IMR-90 (cell line): ENCODE measurements at regions not wholly inside any gene's neighbourhood (a gene's known extent, or its start where the extent isn't known, plus 50 kb on each side); places are given as distances from the start of the nearest gene placed in this dataset.

Experiments
- ATAC-seq: fragments of 200-7000 bp; cut with Tn5 transposase; 2 replicates; pipeline ENCODE4 v1.9.1; 2020; ENCODE audit warnings: low read depth, mild to moderate bottlenecking, moderate library complexity
- BruUV-seq: library from RNA; stranded (reverse); fragments of 400-500 nt; replicated peaks from 2 replicates; lab custom pipeline; 2021; lab: Mats Ljungman, UMichigan
- CTCF ChIA-PET: fragments of 300-600 bp; formaldehyde crosslinking; extraction: SDS; loops from one replicate; lab custom pipeline; 2021; ENCODE audit warnings: antibody characterized with exemption; lab: Yijun Ruan, JAX
- POLR2A ChIA-PET: fragments of 300-600 bp; sonication (Branson Sonifier 250); formaldehyde crosslinking; loops from one replicate; lab custom pipeline; 2022; ENCODE audit warnings: antibody characterized with exemption; ENCODE audit not compliant: unreplicated experiment; lab: Charles Lee
- DNase-seq: peaks from one replicate; pipeline ENCODE4 v3.0.0; 2013
- H2AFZ ChIP-seq: replicated peaks from 2 replicates; pipeline ENCODE3; 2013; ENCODE audit warnings: low read length, mild to moderate bottlenecking; ENCODE audit not compliant: poor library complexity
- H2AK5ac ChIP-seq: 2 replicates; pipeline ENCODE4 v1.6.1; 2013; ENCODE audit warnings: low read depth, low read length, inconsistent platforms
- H2AK9ac ChIP-seq: replicated peaks from 2 replicates; pipeline ENCODE3; 2013; ENCODE audit warnings: mild to moderate bottlenecking, low read depth, low read length, moderate library complexity; ENCODE audit not compliant: poor library complexity
- H2BK120ac ChIP-seq: 2 replicates; pipeline ENCODE4 v1.6.1; 2013; ENCODE audit warnings: low read depth, low read length, inconsistent platforms
- H2BK15ac ChIP-seq: 3 replicates; pipeline ENCODE4 v1.6.1; 2013; ENCODE audit warnings: low read depth, low read length, inconsistent platforms
- H2BK20ac ChIP-seq: 2 replicates; pipeline ENCODE4 v1.6.1; 2013; ENCODE audit warnings: low read depth, mild to moderate bottlenecking, inconsistent platforms, low read length, moderate library complexity
- H2BK5ac ChIP-seq: 2 replicates; pipeline ENCODE4 v1.6.1; 2013; ENCODE audit warnings: mild to moderate bottlenecking, low read depth, low read length, inconsistent platforms; ENCODE audit not compliant: poor library complexity, severe bottlenecking
- H3K14ac ChIP-seq: replicated peaks from 2 replicates; pipeline ENCODE4 v1.6.1; 2013; ENCODE audit warnings: low read depth, low read length, inconsistent platforms
- H3K18ac ChIP-seq: 2 replicates; pipeline ENCODE4 v1.6.1; 2013; ENCODE audit warnings: low read depth, low read length, control low read depth
- H3K23ac ChIP-seq: 2 replicates; pipeline ENCODE4 v1.6.1; 2013; ENCODE audit warnings: low read depth, low read length, inconsistent platforms
- H3K27ac ChIP-seq: 2 replicates; pipeline ENCODE4 v1.5.1; 2013; ENCODE audit warnings: mild to moderate bottlenecking, control low read depth, low read length; ENCODE audit not compliant: insufficient read depth
- H3K27me3 ChIP-seq: 2 replicates; pipeline ENCODE4 v1.6.1; 2013; ENCODE audit warnings: low read length; ENCODE audit not compliant: control insufficient read depth, insufficient read depth
- H3K36me3 ChIP-seq: 2 replicates; pipeline ENCODE4 v1.6.1; 2013; ENCODE audit warnings: low read length, mixed read lengths; ENCODE audit not compliant: control insufficient read depth, insufficient read depth
- H3K4ac ChIP-seq: 2 replicates; pipeline ENCODE4 v1.6.1; 2013; ENCODE audit warnings: low read depth, low read length, inconsistent platforms
- H3K4me1 ChIP-seq: 2 replicates; pipeline ENCODE4 v1.6.1; 2013; ENCODE audit warnings: low read length, mixed read lengths; ENCODE audit not compliant: control insufficient read depth, insufficient read depth
- H3K4me2 ChIP-seq: 2 replicates; pipeline ENCODE4 v1.6.1; 2013; ENCODE audit warnings: low read depth, mild to moderate bottlenecking, control low read depth, low read length, moderate library complexity
- H3K4me3 ChIP-seq: 2 replicates; pipeline ENCODE4 v1.5.1; 2013; ENCODE audit warnings: low read depth, mild to moderate bottlenecking, control low read depth, low read length, moderate library complexity; ENCODE audit not compliant: insufficient read depth
- H3K56ac ChIP-seq: 2 replicates; pipeline ENCODE4 v1.6.1; 2013; ENCODE audit warnings: low read length, inconsistent platforms; ENCODE audit not compliant: insufficient read depth; ENCODE audit errors: extremely low read depth
- H3K79me1 ChIP-seq, 2 experiments: 2 replicates each; pipeline ENCODE4 v1.6.1; 2013; ENCODE audit warnings: low read length in 2 of 2, inconsistent platforms in 1 of 2, low read depth in 1 of 2
- H3K9ac ChIP-seq: 2 replicates; pipeline ENCODE4 v1.6.1; 2013; ENCODE audit warnings: low read depth, low read length, control low read depth
- H3K9me1 ChIP-seq: 2 replicates; pipeline ENCODE4 v1.6.1; 2013; ENCODE audit warnings: low read length, inconsistent platforms; ENCODE audit not compliant: insufficient read depth
- H3K9me3 ChIP-seq: 2 replicates; pipeline ENCODE4 v1.6.1; 2013; ENCODE audit warnings: low read length; ENCODE audit not compliant: control insufficient read depth, insufficient read depth
- H4K20me1 ChIP-seq: 2 replicates; pipeline ENCODE4 v1.6.1; 2013; ENCODE audit warnings: low read length, inconsistent platforms; ENCODE audit not compliant: insufficient read depth
- H4K5ac ChIP-seq: 2 replicates; pipeline ENCODE4 v1.6.1; 2013; ENCODE audit warnings: mild to moderate bottlenecking, low read depth, low read length, control low read depth
- H4K8ac ChIP-seq, 2 experiments: 2 replicates each; pipeline ENCODE4 v1.6.1; 2013; ENCODE audit warnings: low read depth in 2 of 2, low read length in 2 of 2, control low read depth in 1 of 2, inconsistent platforms in 1 of 2
- H4K91ac ChIP-seq: 2 replicates; pipeline ENCODE4 v1.6.1; 2013; ENCODE audit warnings: low read depth, low read length, inconsistent platforms; ENCODE audit not compliant: insufficient read depth
- BHLHE40 ChIP-seq: fragments of 150-350 bp; IDR thresholded peaks from 2 replicates; pipeline ENCODE4 v1.6.1; 2016; ENCODE audit warnings: mild to moderate bottlenecking, low read depth, low read length
- CEBPB ChIP-seq: IDR thresholded peaks from 2 replicates; pipeline ENCODE4 v1.6.1; 2012; ENCODE audit warnings: low read depth, low read length, improper control_type of control experiment
- MAFK ChIP-seq: IDR thresholded peaks from 2 replicates; pipeline ENCODE4 v1.6.1; 2012; ENCODE audit warnings: low read depth, low read length, improper control_type of control experiment
- MAZ ChIP-seq: IDR thresholded peaks from 2 replicates; pipeline ENCODE4 v1.6.1; 2012; ENCODE audit warnings: low read depth, mild to moderate bottlenecking, low read length, improper control_type of control experiment, moderate library complexity, borderline replicate concordance
- POLR2A ChIP-seq: IDR thresholded peaks from 2 replicates; pipeline ENCODE4 v1.6.1; 2012; ENCODE audit warnings: mild to moderate bottlenecking, low read depth, low read length
- RAD21 ChIP-seq: IDR thresholded peaks from 2 replicates; pipeline ENCODE4 v1.6.1; 2012; ENCODE audit warnings: low read length, improper control_type of control experiment
- SMC3 ChIP-seq: fragments of 150-350 bp; IDR thresholded peaks from 2 replicates; pipeline ENCODE4 v1.6.1; 2016; ENCODE audit warnings: low read depth, mild to moderate bottlenecking, antibody characterized with exemption, low read length, moderate library complexity
- USF2 ChIP-seq: fragments of 150-350 bp; IDR thresholded peaks from 2 replicates; pipeline ENCODE4 v1.6.1; 2017; ENCODE audit warnings: mild to moderate bottlenecking, antibody characterized with exemption, low read length, low read depth
- WGBS, 2 experiments: methylation state at CpG; one replicate each; pipeline versions ENCODE4 v1.1.5 to v1.1.7; 2013; ENCODE audit warnings: missing lambda C conversion rate in 2 of 2; ENCODE audit not compliant: insufficient read length in 1 of 2; ENCODE audit errors: extremely low coverage in 2 of 2; 5-methylcytosine and 5-hydroxymethylcytosine counted together
- dilution Hi-C: fragments of 300-500 bp; cut with HindIII; formaldehyde crosslinking; loops from one replicate; pipeline ENCODE4 v1.14.3; 2018; ENCODE audit warnings: low sequenced_read_pairs; ENCODE audit not compliant: unreplicated experiment
- in situ Hi-C: fragments of 300-500 bp; cut with MboI; formaldehyde crosslinking; loops from 3 replicates; pipeline ENCODE4 v1.14.3; 2019; ENCODE audit warnings: low sequenced_read_pairs, inconsistent platforms, mixed read lengths
- intact Hi-C: fragments of 100-400 bp; cut with micrococcal nuclease; formaldehyde crosslinking; loops from 2 replicates; pipeline ENCODE4 v1.10.0; 2022
- TF ChIP-seq, protein P1 (sequence below): fragments of 150-350 bp; IDR thresholded peaks from 2 replicates; pipeline ENCODE4 v1.6.1; 2016; ENCODE audit warnings: low read depth, mild to moderate bottlenecking, low read length, moderate library complexity, borderline replicate concordance

- Histone ChIP-seq H4K91ac (no peak overlapping the region), H3K56ac (no peak overlapping the region), H4K8ac (no peak overlapping the region), H3K9me3 (peaks cover 2% of the 10 kb centered on the region; the same call in 1 of the 2 replicates), H3K4me2 (no peak overlapping the region), H3K79me1 (no peaks in the 10 kb centered on the region), H3K4ac (no peak overlapping the region), H3K4me1 (no peaks in the 10 kb centered on the region), H2BK15ac (no peak overlapping the region), H2AK5ac (no peak overlapping the region), H3K14ac (no peak overlapping the region), H2AK9ac (no peak overlapping the region), H3K9me1 (no peaks in the 10 kb centered on the region), H3K4me3 (no peak overlapping the region), H2BK5ac (no peak overlapping the region), H3K36me3 (no peaks in the 10 kb centered on the region), H4K5ac (no peak overlapping the region), H3K23ac (no peak overlapping the region), H4K20me1 (no peaks in the 10 kb centered on the region), H2BK20ac (no peak overlapping the region), H3K27ac (no peak overlapping the region), H3K18ac (no peak overlapping the region), H3K9ac (no peak overlapping the region), H2AFZ (no peak overlapping the region), H2BK120ac (no peak overlapping the region), H3K27me3 (no peaks in the 10 kb centered on the region)
- intact Hi-C loops: no loop called here
- DNase-seq (no peak), ATAC-seq (no peak)
- TF ChIP-seq BHLHE40 (no peak), USF2 (no peak), MAZ (no peak), RAD21 (no peak), CEBPB (no peak), POLR2A (no peak), MAFK (no peak), SMC3 (no peak)
- TF ChIP-seq, protein P1, sequence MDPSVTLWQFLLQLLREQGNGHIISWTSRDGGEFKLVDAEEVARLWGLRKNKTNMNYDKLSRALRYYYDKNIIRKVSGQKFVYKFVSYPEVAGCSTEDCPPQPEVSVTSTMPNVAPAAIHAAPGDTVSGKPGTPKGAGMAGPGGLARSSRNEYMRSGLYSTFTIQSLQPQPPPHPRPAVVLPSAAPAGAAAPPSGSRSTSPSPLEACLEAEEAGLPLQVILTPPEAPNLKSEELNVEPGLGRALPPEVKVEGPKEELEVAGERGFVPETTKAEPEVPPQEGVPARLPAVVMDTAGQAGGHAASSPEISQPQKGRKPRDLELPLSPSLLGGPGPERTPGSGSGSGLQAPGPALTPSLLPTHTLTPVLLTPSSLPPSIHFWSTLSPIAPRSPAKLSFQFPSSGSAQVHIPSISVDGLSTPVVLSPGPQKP: no peak
- no CpG with 5 or more reads among the region's 1 CpG for WGBS, 2 experiments
- in situ Hi-C loops: no loop called here
- no TSS peak for BruUV-seq
- CTCF ChIA-PET: no interaction called here
- POLR2A ChIA-PET: no interaction called here
- dilution Hi-C loops: no loop called here
These were observed 245.7 kb upstream of the MDGA2 start for GRCh38 chr14:47921133-47921532.
